Left lung (tissue), 4 donors: ENCODE measurements at regions not wholly inside any gene's neighbourhood (a gene's known extent, or its start where the extent isn't known, plus 50 kb on each side); places are given as distances from the start of the nearest gene placed in this dataset.
A peak's percentile ranks its signal among the peaks of the same experiment; 100 is the strongest.

ENCODE experiments used
- ATAC-seq: fragments of 200-7000 bp; cut with Tn5 transposase; one replicate; pipeline ENCODE4 v1.9.1; 2020; ENCODE audit warnings: moderate library complexity
- DNase-seq, 4 donors: peaks; one replicate each; pipeline ENCODE4 v3.0.0-alpha.2; 2013 to 2020
- H3K27ac ChIP-seq, 2 donors: fragments of 200-600 bp; sonication (generic) in 1 of 2; one replicate each; pipeline versions ENCODE4 v1.5.0 to v1.8.0; 2020 to 2021
- H3K27me3 ChIP-seq, 2 donors: fragments of 200-600 bp; sonication (generic) in 1 of 2; one replicate each; pipeline versions ENCODE4 v1.5.0 to v1.8.0; 2020 to 2021
- H3K36me3 ChIP-seq, 2 donors: fragments of 200-600 bp; sonication (generic) in 1 of 2; one replicate each; pipeline versions ENCODE4 v1.5.0 to v1.8.0; 2020 to 2021
- H3K4me1 ChIP-seq, 2 donors: fragments of 200-600 bp; one replicate each; pipeline ENCODE4 v1.8.0; 2021
- H3K4me3 ChIP-seq, 2 donors: fragments of 200-600 bp; sonication (generic) in 1 of 2; one replicate each; pipeline versions ENCODE4 v1.5.0 to v1.8.0; 2020 to 2021; ENCODE audit warnings: mild to moderate bottlenecking in 1 of 2
- H3K9me3 ChIP-seq, 2 donors: fragments of 200-600 bp; sonication (generic) in 1 of 2; one replicate each; pipeline versions ENCODE4 v1.5.0 to v1.8.0; 2020 to 2021
- CTCF ChIP-seq, 2 donors: fragments of 200-600 bp; sonication (generic) in 1 of 2; IDR thresholded peaks; one replicate each; pipeline versions ENCODE4 v1.5.0 to v1.8.0; 2021; ENCODE audit warnings: antibody characterized with exemption in 2 of 2
- intact Hi-C, 2 donors: fragments of 100-400 bp; cut with DNase I; formaldehyde crosslinking; loops; one replicate each; pipeline versions ENCODE4 v1.11.2 to v1.14.2; 2022
- donor health status: DM: no; HTN: yes; CAD: no.
- donor health status: DM: no; HTN: no; CAD: no.

- Histone ChIP-seq H3K9me3 (no peaks in the 10 kb centered on the region), H3K27ac (no peak overlapping the region), H3K4me3 (no peak overlapping the region), H3K36me3 (no peaks in the 10 kb centered on the region), H3K4me1 (no peaks in the 10 kb centered on the region), H3K27me3 (no peaks in the 10 kb centered on the region)
- intact Hi-C loops: no loop called here
- no peak for TF ChIP-seq CTCF (IDR thresholded peaks at IDR 0.05)
- no peak for ATAC-seq
- DNase-seq: peak in 1 of 4 donors; percentile 28
Observed at GRCh38 chr2:2747797-2748301, 416.8 kb upstream of the MYT1L start.

GRCh38 chr2:2746731-2747130 lies 415.7 kb upstream of the MYT1L start:
- no peaks in the 10 kb centered on the region for H3K27me3 ChIP-seq
- H3K27ac ChIP-seq: no peak overlapping the region
- intact Hi-C loops: no loop called here
- no peak overlapping the region for H3K4me3 ChIP-seq
- H3K36me3 ChIP-seq: no peaks in the 10 kb centered on the region
- DNase-seq (no peak), ATAC-seq (no peak)
- no peaks in the 10 kb centered on the region for H3K4me1 ChIP-seq
- no peaks in the 10 kb centered on the region for H3K9me3 ChIP-seq
- no peak for TF ChIP-seq CTCF (IDR thresholded peaks at IDR 0.05)

GRCh38 chr2:2744958-2745715 lies 414.1 kb upstream of the MYT1L start:
- DNase-seq (peak in 1 of 4 donors; percentile 34), ATAC-seq (no peak)
- H3K4me1 ChIP-seq: no peaks in the 10 kb centered on the region
- H3K27me3 ChIP-seq: no peaks in the 10 kb centered on the region
- TF ChIP-seq CTCF (IDR thresholded peaks at IDR 0.05): no peak
- no peaks in the 10 kb centered on the region for H3K36me3 ChIP-seq
- H3K4me3 ChIP-seq: no peak overlapping the region
- H3K27ac ChIP-seq: no peak overlapping the region
- intact Hi-C loops: no loop called here
- H3K9me3 ChIP-seq: no peaks in the 10 kb centered on the region

DNA sequence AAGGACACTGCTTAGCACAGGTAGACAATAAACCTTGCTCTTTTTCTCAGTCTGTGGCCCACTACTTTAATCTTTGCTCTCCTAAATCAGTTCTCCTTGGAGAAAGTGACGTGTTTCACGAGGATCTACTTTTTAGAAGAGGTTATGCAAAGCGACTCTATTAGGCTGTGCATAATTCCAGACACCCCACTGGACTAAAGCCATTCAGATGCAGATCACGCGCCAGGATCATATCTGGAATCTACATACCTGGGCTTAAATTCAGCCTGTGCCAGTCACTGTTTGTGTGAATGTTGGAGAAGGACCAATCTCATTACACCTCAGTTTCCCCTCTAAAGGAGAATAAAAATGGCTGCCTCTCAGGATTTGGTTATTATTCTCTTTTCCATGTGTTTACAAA lies 413.0 kb upstream of the MYT1L start:
- no peak for TF ChIP-seq CTCF (IDR thresholded peaks at IDR 0.05)
- no peaks in the 10 kb centered on the region for H3K9me3 ChIP-seq
- no peak for ATAC-seq
- H3K4me1 ChIP-seq: no peaks in the 10 kb centered on the region
- H3K36me3 ChIP-seq: no peaks in the 10 kb centered on the region
- H3K4me3 ChIP-seq: no peak overlapping the region
- H3K27me3 ChIP-seq: no peaks in the 10 kb centered on the region
- intact Hi-C loops: no loop called here
- no peak overlapping the region for H3K27ac ChIP-seq
- DNase-seq: no peak

DNA sequence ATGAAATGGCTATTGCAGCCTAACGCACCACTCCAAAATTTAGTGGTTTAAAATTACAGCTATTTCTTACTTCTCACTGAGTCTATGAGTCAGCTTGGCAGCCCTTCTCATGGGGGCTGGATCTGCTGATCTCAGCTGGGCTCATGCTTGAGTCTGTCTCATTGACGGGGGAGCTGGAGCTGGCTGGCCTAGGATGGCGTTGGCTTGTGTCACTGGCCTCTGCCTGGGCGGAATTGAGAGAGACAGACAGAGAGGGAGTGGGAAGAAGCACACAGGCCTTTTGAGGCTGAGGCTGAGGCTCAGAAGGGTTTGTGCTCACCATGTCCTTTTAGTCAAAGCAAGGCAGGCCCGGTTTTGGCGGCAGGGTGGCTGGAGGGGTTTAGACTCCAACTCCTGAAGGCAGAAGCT lies 412.1 kb upstream of the MYT1L start:
- intact Hi-C loops: no loop called here
- Histone ChIP-seq H3K36me3 (no peaks in the 10 kb centered on the region), H3K4me3 (no peak overlapping the region), H3K4me1 (no peaks in the 10 kb centered on the region), H3K27ac (no peak overlapping the region), H3K27me3 (no peaks in the 10 kb centered on the region), H3K9me3 (no peaks in the 10 kb centered on the region)
- DNase-seq: peak; percentile 24 to 70 (median 56)
- ATAC-seq: peak; percentile 93
- TF ChIP-seq CTCF (IDR thresholded peaks at IDR 0.05): no peak
